ENCODE measurements at regions not wholly inside any gene's neighbourhood (a gene's known extent, or its start where the extent isn't known, plus 50 kb on each side); places are given as distances from the start of the nearest gene placed in this dataset.

DNA sequence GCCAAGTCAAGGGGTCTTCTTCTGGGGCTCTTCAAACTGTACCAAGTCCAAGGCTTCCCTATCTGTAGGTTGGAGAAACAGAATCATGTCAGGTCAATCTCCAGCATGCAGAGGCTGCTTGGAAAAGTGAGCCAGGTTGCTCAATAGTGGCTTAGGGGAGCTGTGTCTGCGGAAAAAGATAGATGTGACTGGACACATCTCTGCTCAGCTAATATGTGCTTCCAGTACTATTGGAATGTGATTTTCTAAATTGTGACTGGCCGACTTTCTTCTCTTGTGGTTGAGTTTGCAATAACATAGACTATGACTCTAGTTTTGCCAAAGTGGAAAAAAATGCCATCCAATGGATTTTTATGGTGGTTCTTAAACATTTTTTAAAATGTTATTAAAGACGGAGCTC, 136.7 kb downstream of the BOD1 start:
- Histone ChIP-seq H3K23me2 (ENCODE audit: low read depth, low read length) (no peaks in the 10 kb centered on the region), H3K23ac (ENCODE audit: insufficient read length) (no peak overlapping the region), H3K79me2 (ENCODE audit: control insufficient read depth in 1 of 2, insufficient read depth in 2 of 2, low read length in 2 of 2) (no peaks in the 10 kb centered on the region), H2AK5ac (ENCODE audit: low read depth, low read length) (no peak overlapping the region), H3K18ac (ENCODE audit: extremely low read depth, low read length) (no peak overlapping the region), H3K9ac (replicated peaks in 1 of 4; ENCODE audit: extremely low read depth in 1 of 4, low read depth in 3 of 4, low read length in 3 of 4) (no peak overlapping the region), H3K56ac (replicated peaks; ENCODE audit: insufficient read length, low read depth, low read length) (no peak overlapping the region), H3K27me3 (replicated peaks in 1 of 4; ENCODE audit: control insufficient read depth in 3 of 4, extremely low read depth in 1 of 4, insufficient read depth in 3 of 4, low read length in 3 of 4) (no peaks in the 10 kb centered on the region), H4K8ac (ENCODE audit: extremely low read depth, insufficient read depth, low read length) (no peak overlapping the region), H3K27ac (ENCODE audit: low read depth, low read length) (no peak overlapping the region), H4K91ac (replicated peaks; ENCODE audit: insufficient read length, low read length) (no peak overlapping the region), H2BK15ac (ENCODE audit: low read length) (no peak overlapping the region), H2BK20ac (ENCODE audit: low read length) (no peak overlapping the region), H3K4me2 (ENCODE audit: insufficient read depth in 1 of 2, low read depth in 2 of 2, low read length in 2 of 2) (no peak overlapping the region), H4K5ac (ENCODE audit: insufficient read length, low read depth, low read length) (no peak overlapping the region), H3K4ac (replicated peaks; ENCODE audit: insufficient read length, low read depth, low read length) (no peak overlapping the region), H3K4me3 (ENCODE audit: extremely low read depth in 1 of 4, insufficient read depth in 2 of 4, low read depth in 3 of 4, low read length in 4 of 4) (no peak overlapping the region), H4K20me1 (replicated peaks in 1 of 2; ENCODE audit: control insufficient read depth in 1 of 2, insufficient read depth in 2 of 2, low read length in 2 of 2) (no peaks in the 10 kb centered on the region), H3K14ac (ENCODE audit: insufficient read length) (no peak overlapping the region), H2AFZ (ENCODE audit: low read length) (no peak overlapping the region), H3K4me1 (replicated peaks in 1 of 4; ENCODE audit: control insufficient read depth in 3 of 4, insufficient read depth in 4 of 4, low read length in 3 of 4) (no peaks in the 10 kb centered on the region), H2BK12ac (ENCODE audit: low read depth, low read length) (no peak overlapping the region), H3K79me1 (ENCODE audit: low read depth, low read length) (no peaks in the 10 kb centered on the region), H2BK120ac (replicated peaks; ENCODE audit: low read depth, low read length) (no peak overlapping the region), H3K9me3 (ENCODE audit: insufficient read depth in 2 of 2, low read depth in 1 of 2, low read length in 1 of 2) (no peaks in the 10 kb centered on the region), H3K36me3 (ENCODE audit: control insufficient read depth in 2 of 4, insufficient read depth in 4 of 4, low read length in 3 of 4) (no peaks in the 10 kb centered on the region), H2BK5ac (ENCODE audit: low read depth, low read length) (no peak overlapping the region)
- ChIA-PET CTCF (ENCODE audit: partially characterized antibody) (interaction anchor here (0.8 kb wide), 1 partner anchor 30 kb away, joined by 3 read pairs; no protein-coding TSS in a partner anchor), POLR2A (ENCODE audit: partially characterized antibody) (no interaction called here)
- no peak for TF ChIP-seq TEAD4 (IDR thresholded peaks at IDR 0.05; ENCODE audit: low read depth, low read length)
- TF ChIP-seq GABPA (IDR thresholded peaks at IDR 0.05; ENCODE audit: borderline replicate concordance, insufficient read depth, low read length), result no peak
- TF ChIP-seq, protein P1, sequence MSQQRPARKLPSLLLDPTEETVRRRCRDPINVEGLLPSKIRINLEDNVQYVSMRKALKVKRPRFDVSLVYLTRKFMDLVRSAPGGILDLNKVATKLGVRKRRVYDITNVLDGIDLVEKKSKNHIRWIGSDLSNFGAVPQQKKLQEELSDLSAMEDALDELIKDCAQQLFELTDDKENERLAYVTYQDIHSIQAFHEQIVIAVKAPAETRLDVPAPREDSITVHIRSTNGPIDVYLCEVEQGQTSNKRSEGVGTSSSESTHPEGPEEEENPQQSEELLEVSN (IDR thresholded peaks at IDR 0.05), result no peak
- TF ChIP-seq NRF1 (IDR thresholded peaks at IDR 0.05; ENCODE audit: low read depth, low read length), result no peak
- TF ChIP-seq EZH2 (IDR thresholded peaks at IDR 0.05; ENCODE audit: low read depth, low read length, severe bottlenecking), result no peak
- TF ChIP-seq ASH2L (IDR thresholded peaks at IDR 0.05; ENCODE audit: low read length), result no peak
- TF ChIP-seq JUND (IDR thresholded peaks at IDR 0.05; ENCODE audit: low read length), result no peak
- TF ChIP-seq, protein P2, sequence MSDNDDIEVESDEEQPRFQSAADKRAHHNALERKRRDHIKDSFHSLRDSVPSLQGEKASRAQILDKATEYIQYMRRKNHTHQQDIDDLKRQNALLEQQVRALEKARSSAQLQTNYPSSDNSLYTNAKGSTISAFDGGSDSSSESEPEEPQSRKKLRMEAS (IDR thresholded peaks at IDR 0.05), result no peak
- no peak for TF ChIP-seq CHD1 (IDR thresholded peaks at IDR 0.05; ENCODE audit: low read depth, low read length)
- TF ChIP-seq TCF12 (IDR thresholded peaks at IDR 0.05; ENCODE audit: low read depth, low read length), result no peak
- no peak for TF ChIP-seq CHD2 (IDR thresholded peaks at IDR 0.05; ENCODE audit: low read length)
- WGBS, 2 experiments (ENCODE audit: extremely low coverage in 1 of 2, insufficient coverage in 1 of 2, insufficient read length in 1 of 2, insufficient replicate concordance in 2 of 2, low coverage in 1 of 2, low lambda C conversion rate in 2 of 2, missing lambda C conversion rate in 1 of 2), result 60% methylated on average over 3 of the region's 3 CpGs; no CpG with 5 or more reads in 1 of the 2 experiments
- DNase-seq (ENCODE audit: low read depth in 1 of 2, low spot score in 2 of 2) (no peak), FAIRE-seq (no peak)

Data from H1 (cell line).